GM12878 (cell line): ENCODE measurements at regions not wholly inside any gene's neighbourhood (a gene's known extent, or its start where the extent isn't known, plus 50 kb on each side); places are given as distances from the start of the nearest gene placed in this dataset.

Experiments used
- ATAC-seq: fragments of 200-7000 bp; cut with Tn5 transposase; 3 replicates; pipeline ENCODE4 v1.9.1; 2020; ENCODE audit warnings: mild to moderate bottlenecking, moderate library complexity
- BruUV-seq: library from RNA; stranded (reverse); fragments of 400-500 nt; replicated peaks from 2 replicates; lab custom pipeline; 2021; lab: Mats Ljungman, UMichigan
- CTCF ChIA-PET: fragments of 300-600 bp; sonication (Branson Sonifier 250); formaldehyde crosslinking; extraction: SDS; loops from one replicate; lab custom pipeline; 2021; ENCODE audit warnings: inconsistent platforms; lab: Yijun Ruan, JAX
- POLR2A ChIA-PET: fragments of 350-600 bp; formaldehyde crosslinking; extraction: SDS; loops from one replicate; lab custom pipeline; 2021; ENCODE audit warnings: inconsistent platforms; lab: Charles Lee
- RAD21 ChIA-PET: fragments of 300-600 bp; sonication (Branson Sonifier 250); formaldehyde crosslinking; loops from one replicate; lab custom pipeline; 2023; ENCODE audit warnings: antibody characterized with exemption; ENCODE audit not compliant: unreplicated experiment; lab: Charles Lee
- SMC1A ChIA-PET: fragments of 300-600 bp; sonication (Branson Sonifier 250); formaldehyde crosslinking; loops from one replicate; lab custom pipeline; 2023; ENCODE audit not compliant: unreplicated experiment, uncharacterized antibody; lab: Charles Lee
- DNase-seq: peaks from one replicate; pipeline ENCODE4 v3.0.0-alpha.2; 2011; ENCODE audit warnings: low read depth, low spot score
- FAIRE-seq: peaks from 3 replicates; lab custom pipeline; 2011; peaks lifted over from hg19 to GRCh38; lab: Jason Lieb, UNC
- H2AFZ ChIP-seq: 2 replicates; pipeline ENCODE4 v1.6.0; 2011; ENCODE audit warnings: low read depth, low read length, control low read depth; ENCODE audit not compliant: control insufficient read depth
- H3K27ac ChIP-seq: 2 replicates; pipeline ENCODE4 v1.5.1; 2011; ENCODE audit warnings: control low read depth; ENCODE audit not compliant: control insufficient read depth, insufficient read depth
- H3K27me3 ChIP-seq, 2 experiments: replicated peaks in 1 of 2; 2 replicates each; pipeline versions ENCODE4 v1.6.0 to v1.6.1; 2011; ENCODE audit warnings: low read length in 1 of 2; ENCODE audit not compliant: control insufficient read depth in 2 of 2, insufficient read depth in 2 of 2
- H3K36me3 ChIP-seq, 2 experiments: 2 replicates each; pipeline ENCODE4 v1.5.1; 2011; ENCODE audit warnings: low read length in 1 of 2; ENCODE audit not compliant: control insufficient read depth in 2 of 2, insufficient read depth in 2 of 2
- H3K4me1 ChIP-seq: 2 replicates; pipeline ENCODE4 v1.6.1; 2011; ENCODE audit warnings: mild to moderate bottlenecking, low read length, moderate library complexity, mixed read lengths; ENCODE audit not compliant: control insufficient read depth, insufficient read depth
- H3K4me2 ChIP-seq: 2 replicates; pipeline ENCODE4 v1.6.0; 2011; ENCODE audit warnings: control low read depth; ENCODE audit not compliant: control insufficient read depth, insufficient read depth
- H3K4me3 ChIP-seq: fragments of 200-600 bp; sonication (generic); 2 replicates; pipeline ENCODE4 v1.5.1; 2016
- H3K79me2 ChIP-seq: 2 replicates; pipeline ENCODE4 v1.6.0; 2011; ENCODE audit warnings: low read length; ENCODE audit not compliant: control insufficient read depth, insufficient read depth
- H3K9ac ChIP-seq: 2 replicates; pipeline ENCODE4 v1.8.0; 2011; ENCODE audit warnings: low read length, control low read depth, mixed read lengths; ENCODE audit not compliant: control insufficient read depth, insufficient read depth
- H3K9me3 ChIP-seq: replicated peaks from 3 replicates; pipeline ENCODE4 v1.5.1; 2011; ENCODE audit warnings: mild to moderate bottlenecking, low read length; ENCODE audit not compliant: control insufficient read depth, insufficient read depth
- H4K20me1 ChIP-seq: 2 replicates; pipeline ENCODE4 v1.6.0; 2011; ENCODE audit not compliant: control insufficient read depth, insufficient read depth
- JUNB ChIP-seq: IDR thresholded peaks from 2 replicates; pipeline ENCODE4 v1.6.1; 2016; ENCODE audit warnings: antibody characterized with exemption, mild to moderate bottlenecking
- SMAD5 ChIP-seq: IDR thresholded peaks from 2 replicates; pipeline ENCODE4 v1.6.1; 2016; ENCODE audit warnings: antibody characterized with exemption, low read depth
- SUZ12 ChIP-seq: fragments of 200-600 bp; sonication (generic); IDR thresholded peaks from one replicate; pipeline ENCODE4 v1.6.1; 2018; ENCODE audit warnings: antibody characterized with exemption, mild to moderate bottlenecking; ENCODE audit not compliant: unreplicated experiment
- YY1 ChIP-seq: IDR thresholded peaks from 2 replicates; pipeline ENCODE4 v1.6.1; 2011; ENCODE audit warnings: low read depth, mild to moderate bottlenecking, low read length
- WGBS: methylation state at CpG from one replicate; pipeline ENCODE4 v1.1.6; 2016; ENCODE audit warnings: low lambda C conversion rate; ENCODE audit not compliant: insufficient replicate concordance, insufficient coverage; ENCODE audit errors: missing lambda C conversion rate; 5-methylcytosine and 5-hydroxymethylcytosine counted together
- in situ Hi-C: fragments of 300-500 bp; cut with MboI; formaldehyde crosslinking; loops from 9 replicates; pipeline ENCODE4 v1.14.3; 2018; ENCODE audit warnings: mixed read lengths
- intact Hi-C: fragments of 100-400 bp; cut with micrococcal nuclease; formaldehyde crosslinking; loops from one replicate; pipeline ENCODE4 v1.14.2; 2022; ENCODE audit not compliant: unreplicated experiment
- TF ChIP-seq, protein P1 (sequence below): IDR thresholded peaks from 2 replicates; pipeline ENCODE4 v1.6.1; 2012; ENCODE audit warnings: low read depth, low read length, improper control_type of control experiment
- TF ChIP-seq, protein P2 (sequence below): IDR thresholded peaks from 2 replicates; pipeline ENCODE4 v1.6.1; 2012; ENCODE audit warnings: low read length, inconsistent platforms

DNA sequence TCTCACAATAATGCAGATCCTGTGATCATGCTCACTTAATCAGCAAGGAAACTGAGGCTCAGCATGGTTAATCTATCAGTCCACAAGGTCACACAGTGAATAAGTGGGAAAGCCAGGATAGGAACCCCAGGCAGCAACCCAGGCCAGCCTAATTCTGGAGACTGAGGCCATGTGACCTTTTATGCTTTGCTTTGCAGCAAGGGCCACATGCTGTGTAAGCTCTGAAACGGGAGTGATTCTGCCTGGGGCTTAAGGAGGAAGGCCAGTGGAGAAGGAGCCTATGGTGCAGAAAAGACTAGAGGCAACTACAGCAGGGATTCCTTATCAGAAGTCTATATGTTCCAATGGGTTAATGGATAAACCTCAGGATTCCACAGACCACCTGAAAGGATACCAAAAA, 157.6 kb upstream of the PPP2R3A start:
- DNase-seq (no peak), ATAC-seq (no peak), FAIRE-seq (no peak)
- SMC1A ChIA-PET: no interaction called here
- intact Hi-C loops (no loop called here), in situ Hi-C loops (no loop called here)
- H3K4me3 ChIP-seq: no peak overlapping the region
- H3K4me1 ChIP-seq: no peaks in the 10 kb centered on the region
- no peaks in the 10 kb centered on the region for H4K20me1 ChIP-seq
- H3K79me2 ChIP-seq: no peaks in the 10 kb centered on the region
- no peaks in the 10 kb centered on the region for H3K36me3 ChIP-seq
- RAD21 ChIA-PET: no interaction called here
- 0% methylated on average over 1 of the region's 1 CpG for WGBS
- H3K9ac ChIP-seq: no peak overlapping the region
- POLR2A ChIA-PET: no interaction called here
- H2AFZ ChIP-seq: no peak overlapping the region
- no peak overlapping the region for H3K27ac ChIP-seq
- no peaks in the 10 kb centered on the region for H3K9me3 ChIP-seq
- no peak overlapping the region for H3K4me2 ChIP-seq
- TF ChIP-seq SMAD5 (no peak), JUNB (no peak), SUZ12 (no peak), YY1 (no peak)
- TF ChIP-seq, protein P1, sequence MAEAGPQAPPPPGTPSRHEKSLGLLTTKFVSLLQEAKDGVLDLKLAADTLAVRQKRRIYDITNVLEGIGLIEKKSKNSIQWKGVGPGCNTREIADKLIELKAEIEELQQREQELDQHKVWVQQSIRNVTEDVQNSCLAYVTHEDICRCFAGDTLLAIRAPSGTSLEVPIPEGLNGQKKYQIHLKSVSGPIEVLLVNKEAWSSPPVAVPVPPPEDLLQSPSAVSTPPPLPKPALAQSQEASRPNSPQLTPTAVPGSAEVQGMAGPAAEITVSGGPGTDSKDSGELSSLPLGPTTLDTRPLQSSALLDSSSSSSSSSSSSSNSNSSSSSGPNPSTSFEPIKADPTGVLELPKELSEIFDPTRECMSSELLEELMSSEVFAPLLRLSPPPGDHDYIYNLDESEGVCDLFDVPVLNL: no peak
- TF ChIP-seq, protein P2, sequence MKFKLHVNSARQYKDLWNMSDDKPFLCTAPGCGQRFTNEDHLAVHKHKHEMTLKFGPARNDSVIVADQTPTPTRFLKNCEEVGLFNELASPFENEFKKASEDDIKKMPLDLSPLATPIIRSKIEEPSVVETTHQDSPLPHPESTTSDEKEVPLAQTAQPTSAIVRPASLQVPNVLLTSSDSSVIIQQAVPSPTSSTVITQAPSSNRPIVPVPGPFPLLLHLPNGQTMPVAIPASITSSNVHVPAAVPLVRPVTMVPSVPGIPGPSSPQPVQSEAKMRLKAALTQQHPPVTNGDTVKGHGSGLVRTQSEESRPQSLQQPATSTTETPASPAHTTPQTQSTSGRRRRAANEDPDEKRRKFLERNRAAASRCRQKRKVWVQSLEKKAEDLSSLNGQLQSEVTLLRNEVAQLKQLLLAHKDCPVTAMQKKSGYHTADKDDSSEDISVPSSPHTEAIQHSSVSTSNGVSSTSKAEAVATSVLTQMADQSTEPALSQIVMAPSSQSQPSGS: no peak
- no peaks in the 10 kb centered on the region; a peak in 2 of 4 replicates for H3K27me3 ChIP-seq
- CTCF ChIA-PET: no interaction called here
- no TSS peak for BruUV-seq
